Stimulated activated effector memory CD8-positive, alpha-beta T cell treated with anti-CD3 and anti-CD28 coated beads, Interleukin-12 subunit alpha, Interleukin-12 subunit beta, amount 100 ng/mL, for 72 hours (primary cell): ENCODE measurements at regions not wholly inside any gene's neighbourhood (a gene's known extent, or its start where the extent isn't known, plus 50 kb on each side); places are given as distances from the start of the nearest gene placed in this dataset.

Experiments
- ATAC-seq: fragments of 150-1000 bp; cut with Tn5 transposase; 2 replicates; pipeline ENCODE4 v1.10.0; 2021
- DNase-seq, 2 donors: peaks; one replicate each; pipeline ENCODE4 v3.0.0; 2021 to 2022; ENCODE audit warnings: low spot score in 2 of 2
- H3K27ac Mint-ChIP-seq: one replicate; pipeline ENCODE4 v1.8.0; 2022; ENCODE audit warnings: mild to moderate bottlenecking, mixed read lengths
- H3K36me3 Mint-ChIP-seq: one replicate; pipeline ENCODE4 v1.8.0; 2022; ENCODE audit warnings: mild to moderate bottlenecking, mixed read lengths
- H3K4me1 Mint-ChIP-seq: one replicate; pipeline ENCODE4 v1.8.0; 2022; ENCODE audit warnings: mixed read lengths
- H3K4me3 Mint-ChIP-seq: one replicate; pipeline ENCODE4 v1.8.0; 2022; ENCODE audit warnings: mild to moderate bottlenecking, mixed read lengths
- H3K9me3 Mint-ChIP-seq: one replicate; pipeline ENCODE4 v1.8.0; 2022; ENCODE audit warnings: mixed read lengths

GRCh38 chr10:123323884-123324283 is 169.7 kb downstream of the BUB3 start:
- peaks cover 13% of the 10 kb centered on the region for H3K4me1 Mint-ChIP-seq
- no peak overlapping the region for H3K4me3 Mint-ChIP-seq
- H3K36me3 Mint-ChIP-seq = no peaks in the 10 kb centered on the region
- ATAC-seq (peak; percentile 82), DNase-seq (no peak)
- no peak overlapping the region for H3K27ac Mint-ChIP-seq
- no peaks in the 10 kb centered on the region for H3K9me3 Mint-ChIP-seq

DNA sequence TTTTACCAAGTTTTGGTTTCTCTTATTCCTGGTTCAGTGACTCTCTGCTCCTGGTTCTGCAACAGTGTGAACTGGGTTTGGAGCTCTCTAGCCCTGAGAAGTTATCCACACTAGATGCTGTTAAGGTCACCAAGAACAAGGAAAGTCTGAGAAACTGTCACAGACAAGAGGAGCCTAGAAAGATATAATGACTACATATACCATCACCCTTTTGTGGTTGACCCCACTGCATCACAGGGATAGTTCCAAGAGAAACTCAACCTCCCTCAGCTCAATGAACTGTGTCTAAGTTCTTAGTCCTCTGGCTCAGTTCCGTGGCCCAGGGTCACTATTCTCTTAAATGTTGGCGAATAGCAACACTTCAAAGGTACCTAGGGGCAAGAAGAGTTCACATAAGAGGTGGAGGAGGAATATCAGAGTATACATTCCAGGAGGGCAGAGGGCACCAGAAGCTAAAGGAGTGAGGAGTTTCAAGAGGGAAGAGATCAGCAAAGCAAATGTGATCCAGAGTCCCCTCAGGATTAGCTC is 171.5 kb downstream of the BUB3 start:
- H3K4me1 Mint-ChIP-seq = peaks cover 12% of the 10 kb centered on the region
- no peak overlapping the region for H3K4me3 Mint-ChIP-seq
- H3K27ac Mint-ChIP-seq = no peak overlapping the region
- DNase-seq (no peak), ATAC-seq (peak; percentile 63)
- H3K9me3 Mint-ChIP-seq = no peaks in the 10 kb centered on the region
- no peaks in the 10 kb centered on the region for H3K36me3 Mint-ChIP-seq

- no peaks in the 10 kb centered on the region for H3K9me3 Mint-ChIP-seq
- H3K27ac Mint-ChIP-seq = no peak overlapping the region
- no peak overlapping the region for H3K4me3 Mint-ChIP-seq
- H3K4me1 Mint-ChIP-seq = peaks cover 12% of the 10 kb centered on the region
- H3K36me3 Mint-ChIP-seq = no peaks in the 10 kb centered on the region
- no peak for ATAC-seq
- no peak for DNase-seq
Observed at GRCh38 chr10:123326674-123327073, 172.5 kb downstream of the BUB3 start.

DNA sequence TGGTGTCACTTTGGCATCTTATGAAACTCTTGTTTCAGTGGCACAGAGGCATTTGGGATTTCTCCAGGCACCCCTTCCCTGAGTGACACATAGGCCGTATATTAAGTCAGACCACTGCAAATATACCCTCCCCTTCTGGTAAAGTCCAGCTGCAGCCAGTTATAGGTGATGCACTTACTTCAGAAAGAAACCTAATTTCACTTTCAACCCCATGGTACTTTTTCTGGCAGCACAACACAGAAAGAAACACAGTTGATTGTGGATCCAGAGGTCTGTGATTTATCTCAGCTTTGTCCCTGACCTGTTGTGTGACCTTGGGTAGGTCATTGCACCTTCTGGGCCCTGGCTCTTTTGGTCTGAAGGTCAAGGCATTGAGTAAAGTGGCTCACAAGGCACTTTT is 173.2 kb downstream of the BUB3 start:
- no peaks in the 10 kb centered on the region for H3K36me3 Mint-ChIP-seq
- H3K4me1 Mint-ChIP-seq = peaks cover 12% of the 10 kb centered on the region
- H3K4me3 Mint-ChIP-seq = no peak overlapping the region
- no peak for ATAC-seq
- H3K9me3 Mint-ChIP-seq = no peaks in the 10 kb centered on the region
- no peak for DNase-seq
- H3K27ac Mint-ChIP-seq = no peak overlapping the region

DNA sequence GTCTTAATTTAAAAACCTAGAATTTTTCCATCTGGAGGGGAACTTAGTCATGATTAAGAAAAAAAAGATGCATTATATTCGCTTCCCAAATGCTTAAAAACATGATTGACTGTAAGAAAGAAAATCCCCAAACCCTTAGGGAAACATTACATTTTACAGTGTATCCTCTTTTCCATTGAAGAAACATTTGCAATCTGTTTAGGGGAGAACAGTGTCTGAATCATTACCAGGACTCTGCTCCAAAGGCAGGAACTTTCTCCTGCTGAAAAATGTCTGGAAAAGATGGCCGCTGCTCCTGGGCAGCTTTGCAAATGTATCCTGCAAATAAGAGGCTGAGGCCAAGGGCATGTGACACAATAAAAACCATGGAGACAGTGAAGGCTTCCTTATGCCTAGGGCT is 173.7 kb downstream of the BUB3 start:
- ATAC-seq (no peak), DNase-seq (no peak)
- H3K36me3 Mint-ChIP-seq = no peaks in the 10 kb centered on the region
- H3K4me3 Mint-ChIP-seq = no peak overlapping the region
- H3K9me3 Mint-ChIP-seq = no peaks in the 10 kb centered on the region
- no peak overlapping the region for H3K27ac Mint-ChIP-seq
- H3K4me1 Mint-ChIP-seq = peaks cover 12% of the 10 kb centered on the region

GRCh38 chr10:123331438-123331837 is 177.2 kb downstream of the BUB3 start:
- H3K36me3 Mint-ChIP-seq = no peaks in the 10 kb centered on the region
- DNase-seq (no peak), ATAC-seq (no peak)
- no peaks in the 10 kb centered on the region for H3K4me1 Mint-ChIP-seq
- no peaks in the 10 kb centered on the region for H3K9me3 Mint-ChIP-seq
- H3K27ac Mint-ChIP-seq = no peak overlapping the region
- H3K4me3 Mint-ChIP-seq = no peak overlapping the region

- no peak overlapping the region for H3K27ac Mint-ChIP-seq
- H3K4me3 Mint-ChIP-seq = no peak overlapping the region
- no peaks in the 10 kb centered on the region for H3K4me1 Mint-ChIP-seq
- DNase-seq (no peak), ATAC-seq (no peak)
- H3K36me3 Mint-ChIP-seq = no peaks in the 10 kb centered on the region
- H3K9me3 Mint-ChIP-seq = no peaks in the 10 kb centered on the region
Observed at GRCh38 chr10:123346581-123346980, 192.4 kb downstream of the BUB3 start.

DNA sequence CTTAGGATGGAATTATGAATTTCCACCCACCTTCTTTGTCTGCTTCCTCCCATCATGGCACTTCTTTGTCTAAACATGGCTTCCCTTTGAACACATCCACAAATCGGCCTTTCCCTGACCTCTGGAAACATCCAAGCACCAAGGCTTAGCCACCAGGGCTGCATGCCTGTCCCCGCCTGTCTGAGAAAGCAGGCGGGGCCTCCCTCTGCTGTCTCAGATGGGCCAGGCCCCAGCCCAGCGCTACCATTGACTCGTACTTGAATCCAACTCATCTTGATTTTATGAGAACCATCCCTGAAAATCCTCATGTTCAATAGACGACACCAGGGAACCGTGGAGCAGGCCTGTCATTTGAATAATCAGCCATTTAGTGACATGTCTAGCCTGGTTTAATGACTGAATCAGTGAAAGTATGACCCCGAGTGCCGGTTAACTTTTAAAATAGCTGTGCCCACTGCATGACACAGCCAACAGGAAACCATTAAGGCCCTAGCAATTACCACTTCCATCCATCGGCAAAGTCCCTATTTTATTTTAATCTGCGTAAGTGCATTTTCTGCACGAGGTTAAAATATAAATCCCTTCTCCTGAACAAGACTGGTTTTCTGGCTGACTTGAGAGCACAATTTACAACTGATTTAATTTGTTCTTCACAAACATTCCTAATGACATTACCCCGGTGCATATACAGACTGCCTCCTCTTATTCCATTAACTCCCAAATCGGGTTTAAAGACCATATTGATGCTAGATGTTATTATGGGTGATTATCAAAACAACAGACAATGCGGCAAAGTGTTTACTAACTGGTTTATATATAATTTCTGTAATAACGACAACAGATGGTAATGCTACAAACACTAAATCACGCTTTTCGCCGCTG is 194.7 kb downstream of the BUB3 start:
- Mint-ChIP-seq H3K36me3 (no peaks in the 10 kb centered on the region), H3K27ac (no peak overlapping the region), H3K4me1 (no peaks in the 10 kb centered on the region), H3K4me3 (no peak overlapping the region), H3K9me3 (no peaks in the 10 kb centered on the region)
- DNase-seq = no peak
- no peak for ATAC-seq

- peak; percentile 20 for ATAC-seq
- no peak overlapping the region for H3K27ac Mint-ChIP-seq
- H3K36me3 Mint-ChIP-seq = no peaks in the 10 kb centered on the region
Observed at GRCh38 chr10:123351715-123352114, 197.5 kb downstream of the BUB3 start.

DNA sequence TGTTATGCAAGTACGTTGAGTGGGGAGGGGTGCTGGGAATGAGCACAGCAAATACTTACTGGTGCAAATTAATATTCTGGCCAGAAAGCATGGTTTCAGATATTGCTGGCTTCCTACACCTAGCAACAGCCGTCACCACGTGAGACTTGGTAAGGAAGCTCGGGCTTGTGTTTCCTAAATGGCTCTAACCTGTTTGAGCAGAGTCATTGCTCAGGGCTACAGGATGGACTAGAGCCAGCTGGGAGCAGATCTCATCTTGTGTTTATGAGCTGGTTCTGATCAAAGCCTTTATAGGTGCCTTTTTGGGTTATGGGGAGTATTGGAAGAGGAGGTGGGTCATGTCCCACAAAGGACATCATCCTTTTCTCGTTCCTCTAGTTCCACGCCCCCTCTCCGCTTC is 200.3 kb downstream of the BUB3 start:
- H3K27ac Mint-ChIP-seq = no peak overlapping the region
- no peaks in the 10 kb centered on the region for H3K4me1 Mint-ChIP-seq
- no peak for ATAC-seq
- no peaks in the 10 kb centered on the region for H3K36me3 Mint-ChIP-seq
- DNase-seq = no peak
- H3K4me3 Mint-ChIP-seq = no peak overlapping the region
- H3K9me3 Mint-ChIP-seq = no peaks in the 10 kb centered on the region

More at GRCh38 chr10:123351715-123352114, 197.5 kb downstream of the BUB3 start:
- no peaks in the 10 kb centered on the region for H3K9me3 Mint-ChIP-seq
- no peak for DNase-seq
- no peak overlapping the region for H3K4me3 Mint-ChIP-seq
- no peaks in the 10 kb centered on the region for H3K4me1 Mint-ChIP-seq

DNA sequence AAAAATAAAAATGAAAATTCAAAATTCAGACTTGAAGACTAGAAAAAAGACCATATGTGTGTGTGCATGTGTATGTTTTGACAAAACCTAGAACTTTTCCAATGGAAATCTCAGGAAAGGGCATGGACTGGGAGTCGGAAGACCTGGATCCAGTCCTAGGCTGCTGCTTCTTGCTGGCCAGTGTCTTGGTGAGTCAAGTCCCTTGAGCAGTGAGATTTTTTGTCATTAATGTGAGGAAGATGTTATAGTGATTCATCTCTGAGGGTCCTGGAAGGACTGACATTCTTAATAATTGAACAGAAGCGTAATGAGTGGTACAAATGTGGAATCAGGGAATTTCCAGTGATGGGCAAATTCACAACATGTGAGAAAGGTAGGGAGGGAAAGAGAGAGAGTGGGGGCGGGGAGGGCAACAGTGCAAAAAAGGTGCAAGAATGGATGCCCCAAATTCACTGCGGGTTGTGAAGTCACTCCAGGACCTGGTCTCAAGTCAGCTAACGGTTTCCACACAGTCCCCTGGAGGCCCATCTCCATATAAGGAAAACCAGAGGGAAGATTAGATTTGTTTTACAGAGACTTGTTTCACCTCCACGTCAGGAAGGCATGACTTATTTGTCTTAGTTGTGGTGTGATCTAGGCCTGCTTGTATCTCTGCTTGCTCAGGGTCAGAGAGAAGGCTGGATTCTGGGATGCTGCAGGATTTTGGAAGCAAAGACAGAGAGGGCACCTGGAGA is 201.7 kb downstream of the BUB3 start:
- DNase-seq (no peak), ATAC-seq (no peak)
- Mint-ChIP-seq H3K9me3 (no peaks in the 10 kb centered on the region), H3K4me3 (no peak overlapping the region), H3K36me3 (no peaks in the 10 kb centered on the region), H3K27ac (no peak overlapping the region), H3K4me1 (no peaks in the 10 kb centered on the region)

DNA sequence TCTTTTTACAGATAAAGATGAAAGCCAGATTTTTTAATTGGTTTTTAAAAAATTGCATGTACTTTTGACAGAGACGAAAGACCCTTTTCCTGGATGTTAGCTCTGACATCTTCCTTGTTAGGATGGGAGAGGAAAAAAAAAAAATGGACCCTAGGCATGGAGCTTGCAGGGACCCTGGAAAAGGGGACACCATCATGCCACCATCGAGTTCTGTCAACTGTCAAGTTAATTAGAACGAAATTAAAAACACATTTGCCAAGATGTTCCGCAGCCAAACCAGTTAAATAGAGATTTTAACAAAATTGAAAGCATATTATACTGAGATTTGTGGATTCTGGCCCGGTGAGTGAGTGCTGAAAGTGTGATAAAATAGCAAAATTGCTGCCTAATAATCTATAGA is 202.6 kb downstream of the BUB3 start:
- no peak overlapping the region for H3K27ac Mint-ChIP-seq
- DNase-seq (no peak), ATAC-seq (no peak)
- no peaks in the 10 kb centered on the region for H3K9me3 Mint-ChIP-seq
- H3K4me3 Mint-ChIP-seq = no peak overlapping the region
- no peaks in the 10 kb centered on the region for H3K36me3 Mint-ChIP-seq
- no peaks in the 10 kb centered on the region for H3K4me1 Mint-ChIP-seq

GRCh38 chr10:123357421-123357930 is 203.3 kb downstream of the BUB3 start:
- Mint-ChIP-seq H3K36me3 (no peaks in the 10 kb centered on the region), H3K27ac (no peak overlapping the region), H3K9me3 (no peaks in the 10 kb centered on the region), H3K4me1 (no peaks in the 10 kb centered on the region), H3K4me3 (no peak overlapping the region)
- no peak for ATAC-seq
- DNase-seq = no peak

DNA sequence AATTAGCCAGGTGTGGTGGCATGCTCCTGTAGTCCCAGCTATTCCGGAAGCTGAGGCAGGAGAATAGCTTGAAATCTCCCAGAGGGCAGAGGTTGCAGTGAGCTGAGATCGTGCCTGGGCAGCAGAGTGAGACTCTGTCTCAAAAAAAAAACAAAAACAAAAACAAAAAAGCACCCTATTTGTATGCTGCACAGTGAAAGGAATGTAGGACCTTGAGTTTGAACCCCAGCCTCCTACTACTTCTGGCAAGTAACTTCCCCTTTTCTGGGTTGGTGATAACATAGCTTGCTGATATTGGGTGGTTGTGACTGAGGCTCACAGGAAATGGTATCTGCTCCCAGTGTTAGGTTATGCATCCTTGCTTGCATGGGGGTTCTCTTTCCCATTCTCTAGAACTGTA is 205.3 kb downstream of the BUB3 start:
- Mint-ChIP-seq H3K9me3 (no peaks in the 10 kb centered on the region), H3K36me3 (no peaks in the 10 kb centered on the region)
- no peak for ATAC-seq

DNA sequence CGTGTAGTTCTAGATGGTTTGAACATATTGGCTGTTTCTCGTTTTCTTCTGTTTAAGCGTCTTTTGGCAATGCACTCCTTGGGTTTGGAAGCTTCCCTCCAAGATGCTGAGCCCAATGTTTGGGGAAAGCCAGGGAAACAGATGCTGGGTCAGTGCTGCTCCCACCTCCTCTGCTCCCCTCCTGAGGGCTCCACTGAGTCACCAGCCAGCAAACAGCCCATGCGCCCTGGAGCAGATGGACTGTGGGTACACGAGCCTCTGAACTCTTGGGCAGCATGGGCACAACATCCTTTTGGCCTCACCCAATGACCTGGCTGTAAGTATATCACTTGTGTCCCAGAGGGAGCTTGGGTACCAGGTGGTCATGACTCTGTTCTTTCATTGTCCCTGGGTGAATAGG is 207.6 kb downstream of the BUB3 start:
- no peaks in the 10 kb centered on the region for H3K36me3 Mint-ChIP-seq
- H3K27ac Mint-ChIP-seq = no peak overlapping the region
- DNase-seq = no peak
- no peak overlapping the region for H3K4me3 Mint-ChIP-seq
- H3K4me1 Mint-ChIP-seq = no peaks in the 10 kb centered on the region
- H3K9me3 Mint-ChIP-seq = no peaks in the 10 kb centered on the region
- no peak for ATAC-seq

More for the DNA sequence above, 205.3 kb downstream of the BUB3 start:
- Mint-ChIP-seq H3K27ac (no peak overlapping the region), H3K4me3 (no peak overlapping the region), H3K4me1 (no peaks in the 10 kb centered on the region)
- no peak for DNase-seq

DNA sequence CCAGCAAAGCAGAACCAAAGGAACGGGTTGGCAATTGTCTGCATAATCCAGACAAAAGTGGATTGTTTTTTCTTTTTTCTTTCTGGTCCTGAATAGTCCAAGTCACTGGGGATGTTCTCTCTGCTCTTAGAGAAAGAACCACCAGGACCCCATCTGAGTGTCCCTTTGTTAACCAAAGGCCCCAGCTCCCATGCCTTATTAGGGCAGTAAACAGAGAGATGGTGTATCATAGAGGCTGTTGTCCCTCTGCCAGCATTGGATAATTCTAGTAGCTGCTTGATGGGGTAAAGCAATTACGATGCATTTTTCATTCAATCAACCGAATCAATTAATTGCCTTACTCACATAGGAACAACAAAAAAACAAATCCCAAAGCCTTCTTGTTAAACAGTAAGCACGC is 213.0 kb downstream of the BUB3 start:
- no peaks in the 10 kb centered on the region for H3K9me3 Mint-ChIP-seq
- no peak overlapping the region for H3K27ac Mint-ChIP-seq
- no peak overlapping the region for H3K4me3 Mint-ChIP-seq
- H3K4me1 Mint-ChIP-seq = no peaks in the 10 kb centered on the region
- ATAC-seq (no peak), DNase-seq (no peak)
- H3K36me3 Mint-ChIP-seq = no peaks in the 10 kb centered on the region
